SK-N-MC (cell line): ENCODE measurements at regions not wholly inside any gene's neighbourhood (a gene's known extent, or its start where the extent isn't known, plus 50 kb on each side); places are given as distances from the start of the nearest gene placed in this dataset.

Experiments used
- EZH2 ChIP-seq: fragments of 200-600 bp; sonication (generic); IDR thresholded peaks from one replicate; pipeline ENCODE4 v1.6.1; 2017; ENCODE audit warnings: antibody characterized with exemption
- FOXP2 ChIP-seq: optimal IDR thresholded peaks from 2 replicates; pipeline ENCODE3; 2011; ENCODE audit warnings: mild to moderate bottlenecking, moderate library complexity; ENCODE audit not compliant: insufficient read depth; ENCODE audit errors: extremely low read length, control extremely low read depth
- POLR2AphosphoS5 ChIP-seq: IDR thresholded peaks from 2 replicates; pipeline ENCODE4 v1.6.1; 2012; ENCODE audit warnings: mild to moderate bottlenecking, low read depth, low read length, borderline replicate concordance

DNA sequence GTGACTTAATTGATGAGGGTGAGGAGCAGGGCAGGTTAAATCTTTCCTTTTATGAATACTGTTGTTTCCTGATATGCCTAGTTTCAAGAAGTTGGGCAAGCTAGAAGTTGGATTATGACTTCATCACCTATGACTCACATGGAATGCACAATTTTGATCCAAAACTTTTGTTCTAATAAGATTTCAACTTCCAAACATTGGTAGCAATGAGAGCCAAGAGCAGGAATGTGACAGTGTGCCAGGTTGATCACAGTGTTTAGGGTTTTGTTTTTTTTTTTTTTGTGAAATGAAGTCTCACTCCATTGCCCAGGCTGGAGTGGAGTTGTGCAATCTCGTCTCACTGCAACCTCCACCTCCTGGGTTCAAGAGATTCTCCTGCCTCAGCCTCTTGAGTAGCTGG, 349.4 kb downstream of the DUSP10 start:
- TF ChIP-seq POLR2AphosphoS5 (no peak), EZH2 (no peak), FOXP2 (no peak)
